Panc1 (cell line): ENCODE measurements at regions not wholly inside any gene's neighbourhood (a gene's known extent, or its start where the extent isn't known, plus 50 kb on each side); places are given as distances from the start of the nearest gene placed in this dataset.

Experiments
- CTCF ChIP-seq: fragments of 450-650 bp; IDR thresholded peaks from 2 replicates; pipeline ENCODE4 v1.5.1; 2017; ENCODE audit warnings: mild to moderate bottlenecking
- POLR2AphosphoS5 ChIP-seq: IDR thresholded peaks from 2 replicates; pipeline ENCODE4 v1.6.1; 2012; ENCODE audit warnings: mild to moderate bottlenecking, low read depth, low read length, moderate library complexity
- REST ChIP-seq, 2 experiments: IDR thresholded peaks; 2 replicates each; pipeline ENCODE4 v1.6.1; 2011 to 2012; ENCODE audit warnings: low read depth in 2 of 2, control low read depth in 1 of 2, low read length in 1 of 2, mild to moderate bottlenecking in 1 of 2, moderate library complexity in 1 of 2; ENCODE audit not compliant: insufficient read depth in 1 of 2
- TCF7L2 ChIP-seq: IDR thresholded peaks from 2 replicates; pipeline ENCODE4 v1.6.1; 2011; ENCODE audit warnings: mild to moderate bottlenecking, low read depth, low read length, inconsistent platforms

GRCh38 chr11:30149998-30150397 is 80.8 kb upstream of the FSHB start:
- TF ChIP-seq REST (IDR thresholded peaks at IDR 0.05; ENCODE audit: insufficient read depth in 1 of 2, low read depth in 2 of 2, low read length in 1 of 2) (no peak), CTCF (no peak), POLR2AphosphoS5 (no peak), TCF7L2 (no peak)
